Hematopoietic multipotent progenitor cell treated with erythropoietin and hydrocortisone succinate and interleukin-3 and kit ligand, for 17 days (in vitro differentiated cells): ENCODE measurements at regions not wholly inside any gene's neighbourhood (a gene's known extent, or its start where the extent isn't known, plus 50 kb on each side); places are given as distances from the start of the nearest gene placed in this dataset.
"Not testable (repeated sequence)": the region's sequence is repeated elsewhere in the genome, so short reads cannot be mapped to it uniquely, and the experiment has no call there.

Experiments used
- DNase-seq: peaks from one replicate; pipeline ENCODE4 v3.0.0-alpha.2; 2015; ENCODE audit warnings: low spot score

- no peak for DNase-seq
Observed at GRCh38 chr9:71270554-71270953, 149.1 kb upstream of the TRPM3 start.

- no peak for DNase-seq
Observed at GRCh38 chr9:71269859-71270258, 148.4 kb upstream of the TRPM3 start.

- DNase-seq: no peak
Observed at GRCh38 chr9:71268871-71269635, 147.6 kb upstream of the TRPM3 start.

GRCh38 chr9:71263451-71263850 lies 142.0 kb upstream of the TRPM3 start:
- DNase-seq: no peak

GRCh38 chr9:71260419-71260818 lies 139.0 kb upstream of the TRPM3 start:
- DNase-seq: not testable (repeated sequence)

- DNase-seq: no peak
Observed at GRCh38 chr9:71254592-71255277, 133.3 kb upstream of the TRPM3 start.

GRCh38 chr9:71253011-71253410 lies 131.6 kb upstream of the TRPM3 start:
- DNase-seq: no peak

GRCh38 chr9:71250581-71250980 lies 129.2 kb upstream of the TRPM3 start:
- no peak for DNase-seq

GRCh38 chr9:71249729-71250317 lies 128.4 kb upstream of the TRPM3 start:
- no peak for DNase-seq

- DNase-seq: no peak
Observed at GRCh38 chr9:71245651-71246050, 124.2 kb upstream of the TRPM3 start.

- DNase-seq: no peak
Observed at GRCh38 chr9:71243951-71244350, 122.5 kb upstream of the TRPM3 start.

- no peak for DNase-seq
Observed at GRCh38 chr9:71242081-71242480, 120.7 kb upstream of the TRPM3 start.

- DNase-seq: no peak
Observed at GRCh38 chr9:71237051-71237450, 115.6 kb upstream of the TRPM3 start.

- no peak for DNase-seq
Observed at GRCh38 chr9:71233646-71234045, 112.2 kb upstream of the TRPM3 start.

- no peak for DNase-seq
Observed at GRCh38 chr9:71223953-71224538, 102.6 kb upstream of the TRPM3 start.

- no peak for DNase-seq
Observed at GRCh38 chr9:71218774-71219173, 97.4 kb upstream of the TRPM3 start.

GRCh38 chr9:71213633-71214032 lies 92.2 kb upstream of the TRPM3 start:
- no peak for DNase-seq

- DNase-seq: no peak
Observed at GRCh38 chr9:71210326-71210725, 88.9 kb upstream of the TRPM3 start.

GRCh38 chr9:71209890-71210289 lies 88.5 kb upstream of the TRPM3 start:
- no peak for DNase-seq

GRCh38 chr9:71202931-71203330 lies 81.5 kb upstream of the TRPM3 start:
- DNase-seq: no peak

- DNase-seq: no peak
Observed at GRCh38 chr9:71191708-71192107, 70.3 kb upstream of the TRPM3 start.

GRCh38 chr9:71183251-71183650 lies 61.8 kb upstream of the TRPM3 start:
- no peak for DNase-seq

- DNase-seq: no peak
Observed at GRCh38 chr9:71179183-71179582, 57.8 kb upstream of the TRPM3 start.
